Adrenal gland (tissue), 9 donors: ENCODE measurements at regions not wholly inside any gene's neighbourhood (a gene's known extent, or its start where the extent isn't known, plus 50 kb on each side); places are given as distances from the start of the nearest gene placed in this dataset.

Experiments
- DNase-seq, 7 donors: peaks; one replicate each; pipeline ENCODE4 v3.0.0-alpha.2; 2019 to 2020
- H3K27ac ChIP-seq, 5 donors: fragments of 200-600 bp; sonication (generic) in 4 of 5; 1 replicate in 3 of 5; 2 replicates in 2 of 5; pipeline versions ENCODE4 v1.5.1 to v1.8.0; 2016 to 2020; ENCODE audit warnings: mild to moderate bottlenecking in 1 of 5
- H3K27me3 ChIP-seq: fragments of 200-600 bp; 2 replicates; pipeline ENCODE4 v1.8.0; 2021
- H3K36me3 ChIP-seq, 2 donors: fragments of 200-600 bp; replicated peaks in 1 of 2; 1 replicate in 1 of 2; 2 replicates in 1 of 2; pipeline versions ENCODE4 v1.5.1 to v1.8.0; 2018 to 2022
- H3K4me1 ChIP-seq, 2 donors: fragments of 200-600 bp; replicated peaks in 1 of 2; 1 replicate in 1 of 2; 2 replicates in 1 of 2; pipeline versions ENCODE4 v1.5.1 to v1.8.0; 2018 to 2021
- H3K4me3 ChIP-seq, 4 donors: fragments of 200-600 bp; sonication (generic) in 3 of 4; one replicate each; pipeline ENCODE4 v1.5.1; 2016 to 2018
- H3K9me3 ChIP-seq, 3 donors: fragments of 200-600 bp; sonication (generic) in 1 of 3; replicated peaks in 1 of 3; 1 replicate in 2 of 3; 2 replicates in 1 of 3; pipeline versions ENCODE4 v1.5.1 to v1.8.0; 2016 to 2021
- POLR2A ChIP-seq, 2 donors: fragments of 450-650 bp; IDR thresholded peaks; one replicate each; pipeline ENCODE4 v1.6.1; 2017; ENCODE audit warnings: antibody characterized with exemption in 2 of 2, mild to moderate bottlenecking in 2 of 2, moderate library complexity in 1 of 2
- WGBS, 4 donors: extraction: QIAGEN DNeasy Blood & Tissue Kit in 2 of 4; methylation state at CpG; one replicate each; pipeline versions ENCODE4 v1.1.5 to v1.1.7; 2013 to 2017; 5-methylcytosine and 5-hydroxymethylcytosine counted together
- intact Hi-C, 2 donors: fragments of 100-400 bp; cut with DNase I; formaldehyde crosslinking; loops; one replicate each; pipeline versions ENCODE4 v1.14.1 to v1.15.0; 2022 to 2023
- TF ChIP-seq, protein P1 (sequence below), 6 experiments: fragments of 450-650 bp in 4 of 6; fragments of 200-600 bp in 2 of 6; sonication (generic) in 1 of 6; IDR thresholded peaks; 1 replicate in 5 of 6; 2 replicates in 1 of 6; pipeline versions ENCODE4 v1.5.1 to v1.8.0; 2016 to 2021; ENCODE audit warnings: antibody characterized with exemption in 6 of 6, mild to moderate bottlenecking in 2 of 6, moderate library complexity in 1 of 6
- donor health status: healthy with polysubstance abuse.
- donor health status: Bipolar disorder and iron deficiency.
- donor health status: DM: yes; HTN: yes; CAD: no.
- donor health status: DM: no; HTN: no; CAD: no.
- donor health status: DM: no; HTN: no; CAD: no.

DNA sequence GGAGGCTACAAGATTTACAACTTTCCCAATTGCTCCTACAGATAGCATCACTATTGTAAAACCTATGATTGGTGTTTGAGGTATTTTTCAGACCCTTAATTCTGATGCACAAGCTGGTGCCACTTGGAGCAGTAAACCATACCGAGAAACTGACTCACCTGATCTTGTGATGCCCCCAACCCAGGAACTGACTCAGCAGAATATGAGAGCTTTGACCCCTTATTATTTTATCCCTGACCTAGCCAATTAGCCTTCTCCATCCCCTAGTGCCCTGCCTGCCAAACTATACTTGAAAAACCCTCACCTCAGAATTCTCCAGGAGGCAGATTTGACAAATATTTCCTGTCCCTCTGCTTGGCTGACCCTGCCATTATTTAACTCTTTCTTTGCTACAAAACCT, 585.9 kb upstream of the GHITM start:
- Histone ChIP-seq H3K36me3 (no peaks in the 10 kb centered on the region), H3K4me1 (no peaks in the 10 kb centered on the region), H3K9me3 (no peaks in the 10 kb centered on the region), H3K4me3 (no peak overlapping the region), H3K27ac (no peak overlapping the region), H3K27me3 (no peaks in the 10 kb centered on the region)
- TF ChIP-seq POLR2A (IDR thresholded peaks at IDR 0.05), result no peak
- TF ChIP-seq, protein P1, sequence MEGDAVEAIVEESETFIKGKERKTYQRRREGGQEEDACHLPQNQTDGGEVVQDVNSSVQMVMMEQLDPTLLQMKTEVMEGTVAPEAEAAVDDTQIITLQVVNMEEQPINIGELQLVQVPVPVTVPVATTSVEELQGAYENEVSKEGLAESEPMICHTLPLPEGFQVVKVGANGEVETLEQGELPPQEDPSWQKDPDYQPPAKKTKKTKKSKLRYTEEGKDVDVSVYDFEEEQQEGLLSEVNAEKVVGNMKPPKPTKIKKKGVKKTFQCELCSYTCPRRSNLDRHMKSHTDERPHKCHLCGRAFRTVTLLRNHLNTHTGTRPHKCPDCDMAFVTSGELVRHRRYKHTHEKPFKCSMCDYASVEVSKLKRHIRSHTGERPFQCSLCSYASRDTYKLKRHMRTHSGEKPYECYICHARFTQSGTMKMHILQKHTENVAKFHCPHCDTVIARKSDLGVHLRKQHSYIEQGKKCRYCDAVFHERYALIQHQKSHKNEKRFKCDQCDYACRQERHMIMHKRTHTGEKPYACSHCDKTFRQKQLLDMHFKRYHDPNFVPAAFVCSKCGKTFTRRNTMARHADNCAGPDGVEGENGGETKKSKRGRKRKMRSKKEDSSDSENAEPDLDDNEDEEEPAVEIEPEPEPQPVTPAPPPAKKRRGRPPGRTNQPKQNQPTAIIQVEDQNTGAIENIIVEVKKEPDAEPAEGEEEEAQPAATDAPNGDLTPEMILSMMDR (IDR thresholded peaks at IDR 0.05), result no peak
- DNase-seq, result no peak
- WGBS, 4 donors, result 36 to 59% (median 49%) methylated on average over 1 of the region's 1 CpG
- intact Hi-C loops, result no loop called here

DNA sequence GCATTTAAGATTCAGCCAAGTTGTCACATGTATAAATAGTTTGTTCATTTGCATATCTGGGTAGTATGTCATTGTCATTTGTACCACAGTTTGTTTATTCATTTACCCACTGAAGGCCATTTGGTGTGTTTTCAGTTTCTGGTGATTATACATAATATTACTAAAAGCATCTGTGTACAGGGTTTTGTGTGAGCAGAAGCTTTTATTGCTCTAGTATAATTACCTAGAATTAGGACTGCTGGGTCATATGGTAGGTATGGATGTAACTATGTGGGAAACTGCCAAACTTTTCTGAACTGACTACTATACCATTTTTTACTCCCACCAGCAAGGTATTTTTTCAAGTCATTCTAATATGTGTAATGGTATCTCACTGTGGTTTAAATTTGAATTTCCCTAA, 584.0 kb upstream of the GHITM start:
- Histone ChIP-seq H3K27me3 (no peaks in the 10 kb centered on the region), H3K4me3 (no peak overlapping the region), H3K36me3 (no peaks in the 10 kb centered on the region), H3K9me3 (no peaks in the 10 kb centered on the region), H3K4me1 (no peaks in the 10 kb centered on the region), H3K27ac (no peak overlapping the region)
- TF ChIP-seq, protein P1 (IDR thresholded peaks at IDR 0.05), result no peak
- no peak for TF ChIP-seq POLR2A (IDR thresholded peaks at IDR 0.05)
- DNase-seq, result no peak
- intact Hi-C loops, result no loop called here

DNA sequence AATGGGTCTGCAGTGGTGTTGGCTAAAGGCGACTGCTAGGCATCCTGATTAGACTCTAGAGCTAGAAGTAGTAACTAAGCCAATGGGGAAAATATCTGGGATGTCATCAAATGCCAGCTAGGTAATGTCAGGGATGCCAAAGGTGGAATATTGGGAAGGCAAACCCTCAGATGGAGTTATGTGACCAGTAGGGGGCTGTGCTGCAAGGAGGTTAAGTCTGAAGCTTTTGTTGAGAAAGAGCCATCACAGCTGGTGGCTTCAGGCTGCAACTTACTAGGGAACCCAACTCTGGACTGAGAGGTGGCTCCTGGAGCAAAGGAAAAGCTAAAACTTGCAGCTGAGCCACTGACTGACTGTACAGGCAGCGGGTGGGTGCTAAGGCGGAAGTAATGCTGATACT, 576.9 kb upstream of the GHITM start:
- Histone ChIP-seq H3K36me3 (no peaks in the 10 kb centered on the region), H3K4me3 (no peak overlapping the region), H3K27ac (no peak overlapping the region), H3K4me1 (no peaks in the 10 kb centered on the region), H3K27me3 (no peaks in the 10 kb centered on the region), H3K9me3 (no peaks in the 10 kb centered on the region)
- intact Hi-C loops, result no loop called here
- no peak for DNase-seq
- TF ChIP-seq POLR2A (IDR thresholded peaks at IDR 0.05), result no peak
- TF ChIP-seq, protein P1 (IDR thresholded peaks at IDR 0.05), result no peak
- WGBS, 4 donors, result 89 to 97% (median 95%) methylated on average over 3 of the region's 3 CpGs

DNA sequence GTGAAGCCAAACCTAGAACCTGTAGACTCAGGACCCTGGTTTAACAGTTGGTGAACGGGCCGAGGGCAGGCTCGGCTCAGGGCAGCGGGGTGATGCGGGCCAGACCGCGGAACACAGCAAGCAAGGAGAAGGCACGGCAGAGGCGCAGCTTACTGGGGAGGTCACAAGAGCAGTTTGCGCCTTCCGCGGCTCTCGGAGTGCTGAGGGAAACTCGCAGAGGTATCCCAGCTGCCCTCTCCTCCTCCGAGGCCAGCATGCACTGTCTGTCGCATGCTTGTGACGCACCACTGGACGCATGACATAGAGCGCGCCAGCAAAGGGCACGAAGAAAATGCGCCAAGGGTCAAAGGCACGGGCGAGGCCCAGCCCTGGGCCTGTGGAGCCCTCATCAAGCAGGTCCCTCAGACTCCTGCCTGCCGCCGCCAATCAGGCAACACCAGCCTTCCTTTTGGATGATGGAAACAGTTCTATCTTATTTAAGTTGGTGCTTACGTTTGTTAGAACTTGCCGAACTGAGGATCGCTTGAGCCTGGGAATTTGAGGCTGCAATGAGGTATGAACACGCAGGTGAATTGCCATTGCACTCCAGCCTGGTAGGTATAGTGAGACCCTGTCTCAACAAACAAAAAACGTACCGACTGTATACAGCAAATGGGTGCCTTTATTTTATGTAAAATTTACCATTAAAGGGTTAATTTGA, 574.3 kb upstream of the GHITM start:
- no peak for TF ChIP-seq POLR2A (IDR thresholded peaks at IDR 0.05)
- TF ChIP-seq, protein P1 (IDR thresholded peaks at IDR 0.05), result no peak
- intact Hi-C loops, result no loop called here
- no peaks in the 10 kb centered on the region for H3K9me3 ChIP-seq
- WGBS, 4 donors, result 95 to 98% (median 97%) methylated on average over 26 to 32 of the region's 32 CpGs
- H3K36me3 ChIP-seq, result no peaks in the 10 kb centered on the region
- H3K4me3 ChIP-seq, result no peak overlapping the region
- H3K27me3 ChIP-seq, result no peaks in the 10 kb centered on the region
- no peak overlapping the region for H3K27ac ChIP-seq
- no peaks in the 10 kb centered on the region for H3K4me1 ChIP-seq
- no peak for DNase-seq
